ENCODE measurements at regions not wholly inside any gene's neighbourhood (a gene's known extent, or its start where the extent isn't known, plus 50 kb on each side); places are given as distances from the start of the nearest gene placed in this dataset.

DNA sequence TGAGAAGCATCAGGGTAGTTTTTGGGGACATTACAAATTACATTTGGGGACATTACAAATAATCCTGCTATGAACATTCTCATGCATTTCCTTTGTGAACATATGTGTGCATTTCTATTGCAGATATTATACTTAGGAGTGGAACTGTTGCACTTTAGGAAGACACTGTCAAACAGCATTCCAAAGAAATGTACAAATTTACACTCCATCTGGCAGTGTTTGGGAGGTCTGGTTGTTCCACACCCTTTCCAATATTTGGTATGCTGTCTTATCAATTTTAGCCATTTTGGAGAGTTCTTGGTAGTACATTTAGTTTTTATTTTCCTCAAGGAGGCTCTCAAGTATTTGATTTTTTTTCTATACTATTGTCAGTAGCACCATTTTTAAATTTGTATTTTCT is 419.1 kb upstream of the ARHGEF26 start:
- TF ChIP-seq, protein P1, sequence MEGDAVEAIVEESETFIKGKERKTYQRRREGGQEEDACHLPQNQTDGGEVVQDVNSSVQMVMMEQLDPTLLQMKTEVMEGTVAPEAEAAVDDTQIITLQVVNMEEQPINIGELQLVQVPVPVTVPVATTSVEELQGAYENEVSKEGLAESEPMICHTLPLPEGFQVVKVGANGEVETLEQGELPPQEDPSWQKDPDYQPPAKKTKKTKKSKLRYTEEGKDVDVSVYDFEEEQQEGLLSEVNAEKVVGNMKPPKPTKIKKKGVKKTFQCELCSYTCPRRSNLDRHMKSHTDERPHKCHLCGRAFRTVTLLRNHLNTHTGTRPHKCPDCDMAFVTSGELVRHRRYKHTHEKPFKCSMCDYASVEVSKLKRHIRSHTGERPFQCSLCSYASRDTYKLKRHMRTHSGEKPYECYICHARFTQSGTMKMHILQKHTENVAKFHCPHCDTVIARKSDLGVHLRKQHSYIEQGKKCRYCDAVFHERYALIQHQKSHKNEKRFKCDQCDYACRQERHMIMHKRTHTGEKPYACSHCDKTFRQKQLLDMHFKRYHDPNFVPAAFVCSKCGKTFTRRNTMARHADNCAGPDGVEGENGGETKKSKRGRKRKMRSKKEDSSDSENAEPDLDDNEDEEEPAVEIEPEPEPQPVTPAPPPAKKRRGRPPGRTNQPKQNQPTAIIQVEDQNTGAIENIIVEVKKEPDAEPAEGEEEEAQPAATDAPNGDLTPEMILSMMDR (IDR thresholded peaks at IDR 0.05; ENCODE audit: control extremely low read depth, extremely low read depth, low read depth, missing control alignments), result no peak
- no peak for DNase-seq (ENCODE audit: extremely low spot score)
- POLR2A ChIA-PET, result no interaction called here
- CTCF ChIA-PET, result no interaction called here

DNA sequence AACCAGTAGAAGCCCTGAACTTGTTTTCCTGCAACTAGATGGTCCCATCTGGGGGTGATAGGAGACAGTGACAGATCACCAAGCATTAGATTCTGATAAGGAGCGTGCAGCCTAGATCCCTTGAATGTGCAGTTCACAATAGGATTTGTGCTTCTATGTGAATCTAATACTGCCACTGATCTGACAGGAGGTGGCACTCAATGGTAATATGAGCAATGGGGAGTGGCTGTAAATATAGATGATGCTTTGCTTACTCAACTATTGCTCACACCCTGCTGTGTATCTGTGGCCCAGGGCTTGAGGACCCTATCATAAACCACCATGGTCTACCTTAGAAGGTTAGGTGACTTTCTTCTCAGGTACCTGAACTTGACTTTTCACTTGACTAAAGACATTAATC is 417.1 kb upstream of the ARHGEF26 start:
- DNase-seq (ENCODE audit: extremely low spot score), result no peak
- CTCF ChIA-PET, result no interaction called here
- TF ChIP-seq, protein P1 (IDR thresholded peaks at IDR 0.05; ENCODE audit: control extremely low read depth, extremely low read depth, low read depth, missing control alignments), result no peak
- POLR2A ChIA-PET, result no interaction called here

DNA sequence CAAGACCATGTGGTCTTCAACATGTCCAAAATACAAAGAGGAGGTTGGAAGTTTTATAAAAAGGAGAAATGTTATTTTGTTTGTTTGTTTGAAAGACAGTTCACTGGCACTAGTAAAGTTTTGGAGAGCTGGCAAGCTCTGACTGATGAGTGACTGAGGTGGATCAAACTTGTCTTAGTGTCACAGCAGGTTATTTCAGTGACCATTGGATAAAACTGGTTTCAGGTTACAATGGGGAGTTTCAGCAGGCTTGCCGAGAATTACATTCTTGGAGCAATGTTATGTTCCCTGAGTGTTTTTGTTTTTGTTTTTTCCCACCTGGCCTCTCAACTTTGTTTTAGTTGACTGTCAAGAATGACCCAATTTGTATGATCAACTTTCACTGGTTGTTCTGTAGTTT is 414.5 kb upstream of the ARHGEF26 start:
- POLR2A ChIA-PET, result no interaction called here
- CTCF ChIA-PET, result no interaction called here
- TF ChIP-seq, protein P1 (IDR thresholded peaks at IDR 0.05; ENCODE audit: control extremely low read depth, extremely low read depth, low read depth, missing control alignments), result no peak
- DNase-seq (ENCODE audit: extremely low spot score), result no peak

DNA sequence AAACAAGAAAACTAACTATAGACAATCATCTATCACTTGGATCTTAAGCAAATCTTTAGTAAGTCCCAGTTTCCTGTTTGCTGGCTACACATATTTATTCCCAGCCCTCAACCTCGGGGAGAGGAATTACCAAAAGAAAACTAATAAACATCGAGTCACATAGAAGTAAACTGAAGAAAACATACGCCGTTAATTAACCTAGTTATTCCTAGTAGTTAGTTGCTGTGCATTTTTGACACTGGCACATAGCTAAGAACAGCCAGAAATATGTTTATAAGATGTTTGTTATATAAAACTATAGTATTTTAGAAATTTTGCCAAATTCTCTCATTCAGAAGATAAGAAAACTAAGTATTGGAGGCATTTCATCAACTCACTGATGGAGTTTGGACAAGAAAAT is 407.2 kb upstream of the ARHGEF26 start:
- CTCF ChIA-PET, result no interaction called here
- no peak for DNase-seq (ENCODE audit: extremely low spot score)
- TF ChIP-seq, protein P1 (IDR thresholded peaks at IDR 0.05; ENCODE audit: control extremely low read depth, extremely low read depth, low read depth, missing control alignments), result no peak
- POLR2A ChIA-PET, result no interaction called here

DNA sequence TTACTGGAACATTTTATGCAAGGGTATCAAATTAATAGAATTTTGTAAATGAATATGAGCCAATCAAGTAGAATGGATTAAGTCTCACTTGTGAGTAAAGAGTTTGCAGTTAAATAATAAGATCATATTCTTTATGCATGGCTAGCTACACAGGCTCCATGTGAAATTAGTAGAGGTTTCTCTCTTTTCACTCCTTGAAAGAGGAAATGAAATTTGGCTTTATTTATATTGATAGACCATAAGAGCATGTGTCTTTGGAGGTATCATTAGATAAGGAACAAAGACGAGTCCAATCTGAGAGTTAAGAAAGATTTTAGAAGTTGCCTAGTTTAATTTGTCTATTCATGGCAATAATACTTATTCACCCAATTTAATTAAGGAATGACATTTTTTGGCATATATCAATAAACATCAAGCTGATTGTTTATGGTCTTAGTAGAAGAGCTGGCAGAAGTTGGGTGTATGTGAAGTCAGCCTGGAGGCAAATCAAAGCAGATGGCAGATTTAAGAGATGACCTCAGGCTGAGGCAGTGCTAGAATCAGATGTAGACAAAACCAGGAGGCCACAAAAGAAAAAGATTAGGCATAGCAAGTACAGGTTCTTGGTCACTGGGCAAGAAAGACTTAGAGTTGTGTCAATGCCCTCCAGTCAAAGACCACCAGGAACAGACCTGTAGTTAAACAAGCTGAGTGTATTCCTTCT is 406.5 kb upstream of the ARHGEF26 start:
- DNase-seq (ENCODE audit: extremely low spot score), result no peak
- TF ChIP-seq, protein P1 (IDR thresholded peaks at IDR 0.05; ENCODE audit: control extremely low read depth, extremely low read depth, low read depth, missing control alignments), result no peak
- POLR2A ChIA-PET, result no interaction called here
- CTCF ChIA-PET, result no interaction called here

DNA sequence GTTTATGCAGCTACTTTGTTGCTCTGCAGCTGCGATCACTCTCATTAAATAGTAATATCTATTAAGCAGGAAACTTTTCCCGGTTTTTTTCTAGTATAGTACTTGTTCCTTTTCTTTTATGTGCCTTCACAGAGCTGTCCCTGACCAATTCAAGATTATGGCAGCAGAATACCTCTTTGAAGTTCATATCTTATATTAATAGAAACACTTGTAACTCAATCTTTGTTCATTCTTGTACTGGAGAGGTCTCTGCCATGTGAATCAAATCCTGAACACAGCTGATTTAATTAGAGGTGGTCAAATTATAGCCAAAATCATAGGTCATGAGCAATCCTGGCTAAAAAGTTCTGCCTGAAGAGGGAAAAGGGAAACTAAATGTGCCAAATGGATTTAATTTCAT is 399.0 kb upstream of the ARHGEF26 start:
- no peak for DNase-seq (ENCODE audit: extremely low spot score)
- TF ChIP-seq, protein P1 (IDR thresholded peaks at IDR 0.05; ENCODE audit: control extremely low read depth, extremely low read depth, low read depth, missing control alignments), result no peak
- POLR2A ChIA-PET, result no interaction called here
- CTCF ChIA-PET, result interaction anchor here (0.7 kb wide), 1 partner anchor 14 kb away, joined by 3 read pairs; no protein-coding TSS in a partner anchor
